ENCODE measurements at regions not wholly inside any gene's neighbourhood (a gene's known extent, or its start where the extent isn't known, plus 50 kb on each side); places are given as distances from the start of the nearest gene placed in this dataset.

DNA sequence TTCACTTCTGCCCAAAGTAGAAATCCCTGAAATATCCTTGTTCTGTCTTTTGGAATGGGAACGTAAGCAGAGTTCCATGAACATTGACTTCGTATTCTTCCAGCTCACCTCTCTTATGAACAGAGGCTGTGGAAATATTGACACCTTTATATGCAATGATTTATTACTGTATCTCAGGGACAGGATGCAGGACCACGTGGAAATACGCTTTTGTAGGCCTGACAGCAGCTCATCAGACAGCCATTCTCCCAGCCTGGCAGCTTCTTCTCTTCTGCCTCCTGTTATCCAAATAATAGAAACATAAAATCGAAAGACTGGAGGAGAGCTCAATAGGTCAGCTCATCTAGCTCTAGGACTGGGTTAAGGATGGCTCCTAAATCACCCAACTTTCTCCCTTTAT is 106.2 kb upstream of the DTNBP1 start:
- ATAC-seq (no peak), DNase-seq (no peak)
- TF ChIP-seq, protein P1, sequence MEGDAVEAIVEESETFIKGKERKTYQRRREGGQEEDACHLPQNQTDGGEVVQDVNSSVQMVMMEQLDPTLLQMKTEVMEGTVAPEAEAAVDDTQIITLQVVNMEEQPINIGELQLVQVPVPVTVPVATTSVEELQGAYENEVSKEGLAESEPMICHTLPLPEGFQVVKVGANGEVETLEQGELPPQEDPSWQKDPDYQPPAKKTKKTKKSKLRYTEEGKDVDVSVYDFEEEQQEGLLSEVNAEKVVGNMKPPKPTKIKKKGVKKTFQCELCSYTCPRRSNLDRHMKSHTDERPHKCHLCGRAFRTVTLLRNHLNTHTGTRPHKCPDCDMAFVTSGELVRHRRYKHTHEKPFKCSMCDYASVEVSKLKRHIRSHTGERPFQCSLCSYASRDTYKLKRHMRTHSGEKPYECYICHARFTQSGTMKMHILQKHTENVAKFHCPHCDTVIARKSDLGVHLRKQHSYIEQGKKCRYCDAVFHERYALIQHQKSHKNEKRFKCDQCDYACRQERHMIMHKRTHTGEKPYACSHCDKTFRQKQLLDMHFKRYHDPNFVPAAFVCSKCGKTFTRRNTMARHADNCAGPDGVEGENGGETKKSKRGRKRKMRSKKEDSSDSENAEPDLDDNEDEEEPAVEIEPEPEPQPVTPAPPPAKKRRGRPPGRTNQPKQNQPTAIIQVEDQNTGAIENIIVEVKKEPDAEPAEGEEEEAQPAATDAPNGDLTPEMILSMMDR (IDR thresholded peaks at IDR 0.05): no peak
- no peaks in the 10 kb centered on the region for H3K36me3 ChIP-seq (ENCODE audit: control insufficient read depth, insufficient read depth, low read length)
- H3K36me3 Mint-ChIP-seq: no peaks in the 10 kb centered on the region
- H3K27me3 ChIP-seq (ENCODE audit: control insufficient read depth, insufficient read depth, low read length): no peaks in the 10 kb centered on the region
- intact Hi-C loops (cut with micrococcal nuclease): no loop called here
- H3K9me3 Mint-ChIP-seq: no peaks in the 10 kb centered on the region
- H3K4me1 ChIP-seq (ENCODE audit: control insufficient read depth, insufficient read depth, low read length): no peaks in the 10 kb centered on the region
- H3K27ac ChIP-seq (ENCODE audit: low read length): no peak overlapping the region
- no peak overlapping the region for H3K4me3 ChIP-seq (ENCODE audit: low read length)
- no peak overlapping the region for H3K27ac Mint-ChIP-seq
- 80% methylated on average over 5 of the region's 5 CpGs for WGBS (ENCODE audit: insufficient coverage)
- peaks cover 0 to 9% of the 10 kb centered on the region in 2 donors for H3K4me1 Mint-ChIP-seq
- H3K27me3 Mint-ChIP-seq (ENCODE audit: low read depth in 2 of 2): peaks cover 7 to 9% of the 10 kb centered on the region in 2 donors
- no peaks in the 10 kb centered on the region for H3K9me3 ChIP-seq (ENCODE audit: control insufficient read depth, insufficient read depth, low read length)
- no peak overlapping the region for H3K4me3 Mint-ChIP-seq

GRCh38 chr6:15763837-15764236 is 101.0 kb upstream of the DTNBP1 start:
- H3K4me3 Mint-ChIP-seq: no peak overlapping the region
- no peak overlapping the region for H3K4me3 ChIP-seq (ENCODE audit: low read length)
- 76% methylated on average over 8 of the region's 8 CpGs for WGBS (ENCODE audit: insufficient coverage)
- no peaks in the 10 kb centered on the region for H3K9me3 Mint-ChIP-seq
- no peaks in the 10 kb centered on the region for H3K36me3 ChIP-seq (ENCODE audit: control insufficient read depth, insufficient read depth, low read length)
- ATAC-seq (no peak), DNase-seq (no peak)
- H3K4me1 Mint-ChIP-seq: no peaks in the 10 kb centered on the region
- TF ChIP-seq, protein P1 (IDR thresholded peaks at IDR 0.05): no peak
- intact Hi-C loops (cut with micrococcal nuclease): no loop called here
- no peaks in the 10 kb centered on the region for H3K36me3 Mint-ChIP-seq
- no peak overlapping the region for H3K27ac ChIP-seq (ENCODE audit: low read length)
- H3K9me3 ChIP-seq (ENCODE audit: control insufficient read depth, insufficient read depth, low read length): no peaks in the 10 kb centered on the region
- H3K27ac Mint-ChIP-seq: no peak overlapping the region
- H3K27me3 Mint-ChIP-seq (ENCODE audit: low read depth in 2 of 2): peaks cover 5 to 8% of the 10 kb centered on the region in 2 donors
- H3K4me1 ChIP-seq (ENCODE audit: control insufficient read depth, insufficient read depth, low read length): no peaks in the 10 kb centered on the region
- no peaks in the 10 kb centered on the region for H3K27me3 ChIP-seq (ENCODE audit: control insufficient read depth, insufficient read depth, low read length)

DNA sequence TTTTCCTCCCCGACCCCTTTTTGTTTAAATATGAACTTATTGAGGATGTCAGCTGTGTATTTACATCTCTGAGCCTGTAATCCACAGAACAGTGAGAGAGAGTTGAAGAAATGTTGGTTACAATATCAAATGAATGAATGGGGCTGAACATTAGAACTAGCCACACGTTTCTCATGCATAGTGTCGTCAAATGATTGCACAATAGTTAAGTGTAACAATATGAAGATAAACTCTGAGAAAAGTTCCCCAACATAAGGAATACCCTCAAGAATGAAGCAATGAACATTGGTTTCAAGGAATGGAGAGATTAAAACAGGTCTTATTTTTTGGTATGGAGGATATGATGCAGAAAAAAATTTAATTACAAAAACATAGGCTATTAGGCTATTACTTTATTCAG is 100.5 kb upstream of the DTNBP1 start:
- no peak overlapping the region for H3K4me3 Mint-ChIP-seq
- TF ChIP-seq, protein P1 (IDR thresholded peaks at IDR 0.05): no peak
- 83% methylated on average over 1 of the region's 3 CpGs for WGBS (ENCODE audit: insufficient coverage)
- intact Hi-C loops (cut with micrococcal nuclease): no loop called here
- H3K36me3 Mint-ChIP-seq: no peaks in the 10 kb centered on the region
- H3K27me3 Mint-ChIP-seq (ENCODE audit: low read depth in 2 of 2): peaks cover 5 to 8% of the 10 kb centered on the region in 2 donors
- H3K27ac ChIP-seq (ENCODE audit: low read length): no peak overlapping the region
- H3K9me3 Mint-ChIP-seq: no peaks in the 10 kb centered on the region
- no peaks in the 10 kb centered on the region for H3K9me3 ChIP-seq (ENCODE audit: control insufficient read depth, insufficient read depth, low read length)
- H3K4me1 Mint-ChIP-seq: no peaks in the 10 kb centered on the region
- no peak overlapping the region for H3K4me3 ChIP-seq (ENCODE audit: low read length)
- H3K4me1 ChIP-seq (ENCODE audit: control insufficient read depth, insufficient read depth, low read length): no peaks in the 10 kb centered on the region
- DNase-seq: no peak
- H3K27ac Mint-ChIP-seq: no peak overlapping the region
- no peaks in the 10 kb centered on the region for H3K36me3 ChIP-seq (ENCODE audit: control insufficient read depth, insufficient read depth, low read length)
- no peaks in the 10 kb centered on the region for H3K27me3 ChIP-seq (ENCODE audit: control insufficient read depth, insufficient read depth, low read length)
- no peak for ATAC-seq

DNA sequence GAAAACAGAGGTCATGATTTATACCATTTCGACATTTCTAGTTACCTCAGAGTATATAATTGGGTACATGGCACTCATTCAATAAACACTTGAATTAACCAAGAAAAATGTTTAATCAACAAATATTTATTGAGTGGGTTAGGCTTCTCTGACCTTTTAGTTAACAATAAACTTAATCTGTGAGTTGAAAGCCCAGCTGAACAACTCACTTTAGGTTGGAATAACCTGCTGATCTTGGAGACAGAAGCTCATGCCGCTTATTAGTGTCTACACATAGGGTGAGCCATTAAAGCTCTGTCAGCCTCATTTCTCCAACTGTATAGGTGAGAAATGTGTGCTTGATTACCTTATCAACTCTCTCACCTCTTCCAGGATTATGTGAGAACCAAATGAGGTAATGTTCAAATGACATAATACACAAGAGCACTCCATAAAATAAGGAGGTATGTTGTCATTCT is 98.2 kb upstream of the DTNBP1 start:
- DNase-seq (no peak), ATAC-seq (no peak)
- H3K36me3 Mint-ChIP-seq: no peaks in the 10 kb centered on the region
- 100% methylated on average over 1 of the region's 2 CpGs for WGBS (ENCODE audit: insufficient coverage)
- TF ChIP-seq, protein P1 (IDR thresholded peaks at IDR 0.05): no peak
- Histone ChIP-seq H3K4me1 (ENCODE audit: control insufficient read depth, insufficient read depth, low read length) (no peaks in the 10 kb centered on the region), H3K4me3 (ENCODE audit: low read length) (no peak overlapping the region), H3K36me3 (ENCODE audit: control insufficient read depth, insufficient read depth, low read length) (no peaks in the 10 kb centered on the region), H3K27me3 (ENCODE audit: control insufficient read depth, insufficient read depth, low read length) (no peaks in the 10 kb centered on the region), H3K9me3 (ENCODE audit: control insufficient read depth, insufficient read depth, low read length) (no peaks in the 10 kb centered on the region), H3K27ac (ENCODE audit: low read length) (no peak overlapping the region)
- H3K27ac Mint-ChIP-seq: no peak overlapping the region
- no peak overlapping the region for H3K4me3 Mint-ChIP-seq
- H3K27me3 Mint-ChIP-seq (ENCODE audit: low read depth in 2 of 2): peaks cover 5 to 7% of the 10 kb centered on the region in 2 donors
- no peaks in the 10 kb centered on the region for H3K4me1 Mint-ChIP-seq
- H3K9me3 Mint-ChIP-seq: no peaks in the 10 kb centered on the region
- intact Hi-C loops (cut with micrococcal nuclease): no loop called here
